NB4 (cell line): ENCODE measurements at regions not wholly inside any gene's neighbourhood (a gene's known extent, or its start where the extent isn't known, plus 50 kb on each side); places are given as distances from the start of the nearest gene placed in this dataset.
A peak's percentile ranks its signal among the peaks of the same experiment; 100 is the strongest.

Experiments used
- DNase-seq: peaks from one replicate; pipeline ENCODE4 v3.0.0; 2010; ENCODE audit warnings: low read depth
- H3K4me3 ChIP-seq: one replicate; pipeline ENCODE4 v1.5.1; 2011; ENCODE audit warnings: mild to moderate bottlenecking, low read depth, low read length, moderate library complexity
- CTCF ChIP-seq: IDR thresholded peaks from one replicate; pipeline ENCODE4 v1.5.1; 2012; ENCODE audit warnings: low read depth, low read length
- MAX ChIP-seq: IDR thresholded peaks from 2 replicates; pipeline ENCODE4 v1.6.1; 2011; ENCODE audit warnings: low read depth, low read length
- MYC ChIP-seq: IDR thresholded peaks from 2 replicates; pipeline ENCODE4 v1.6.1; 2011; ENCODE audit warnings: low read depth, low read length
- POLR2A ChIP-seq: IDR thresholded peaks from 2 replicates; pipeline ENCODE4 v1.6.1; 2011; ENCODE audit warnings: mild to moderate bottlenecking; ENCODE audit not compliant: insufficient read length; ENCODE audit errors: extremely low read depth

GRCh38 chr15:94665676-94666441 lies 434.5 kb downstream of the MCTP2 start:
- TF ChIP-seq MYC (no peak), MAX (no peak), POLR2A (no peak), CTCF (no peak)
- no peak for DNase-seq
- no peak overlapping the region for H3K4me3 ChIP-seq

GRCh38 chr15:94666553-94666952 lies 435.2 kb downstream of the MCTP2 start:
- TF ChIP-seq MYC (no peak), CTCF (no peak), POLR2A (no peak), MAX (no peak)
- peak; percentile 18 for DNase-seq
- no peak overlapping the region for H3K4me3 ChIP-seq

- TF ChIP-seq POLR2A (no peak), MAX (no peak), MYC (no peak), CTCF (no peak)
- no peak for DNase-seq
- no peak overlapping the region for H3K4me3 ChIP-seq
These were observed 435.7 kb downstream of the MCTP2 start for GRCh38 chr15:94667109-94667508.

DNA sequence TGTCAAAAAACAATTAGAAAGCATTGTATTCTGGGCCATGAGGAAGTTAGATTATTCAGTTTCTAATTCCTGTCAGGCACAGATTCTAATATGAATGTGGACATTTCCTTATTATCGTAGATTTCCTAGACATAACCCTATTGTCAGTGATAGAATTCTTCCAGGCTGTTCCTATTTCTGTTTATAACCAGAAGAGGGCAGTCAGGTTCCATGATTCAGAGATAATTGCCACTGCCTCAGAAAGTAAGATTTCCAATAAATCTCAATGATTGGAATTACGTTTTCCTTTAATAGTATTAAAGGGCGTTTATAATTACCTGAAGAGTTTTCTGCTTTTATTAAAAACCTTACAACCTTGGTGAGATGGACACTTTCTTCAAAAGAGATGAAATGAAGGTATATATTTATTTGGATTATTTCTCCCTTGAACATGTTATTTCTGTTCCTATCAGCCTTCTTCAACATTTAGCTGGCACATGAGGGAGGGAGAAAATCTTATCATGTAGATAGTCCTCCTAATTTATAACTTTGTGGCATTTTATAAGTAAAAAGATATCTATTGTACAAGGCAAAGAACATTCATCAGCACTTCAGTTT lies 439.2 kb downstream of the MCTP2 start:
- DNase-seq, result peak; percentile 57
- no peak overlapping the region for H3K4me3 ChIP-seq
- TF ChIP-seq CTCF (peak; percentile 44), MYC (no peak)

DNA sequence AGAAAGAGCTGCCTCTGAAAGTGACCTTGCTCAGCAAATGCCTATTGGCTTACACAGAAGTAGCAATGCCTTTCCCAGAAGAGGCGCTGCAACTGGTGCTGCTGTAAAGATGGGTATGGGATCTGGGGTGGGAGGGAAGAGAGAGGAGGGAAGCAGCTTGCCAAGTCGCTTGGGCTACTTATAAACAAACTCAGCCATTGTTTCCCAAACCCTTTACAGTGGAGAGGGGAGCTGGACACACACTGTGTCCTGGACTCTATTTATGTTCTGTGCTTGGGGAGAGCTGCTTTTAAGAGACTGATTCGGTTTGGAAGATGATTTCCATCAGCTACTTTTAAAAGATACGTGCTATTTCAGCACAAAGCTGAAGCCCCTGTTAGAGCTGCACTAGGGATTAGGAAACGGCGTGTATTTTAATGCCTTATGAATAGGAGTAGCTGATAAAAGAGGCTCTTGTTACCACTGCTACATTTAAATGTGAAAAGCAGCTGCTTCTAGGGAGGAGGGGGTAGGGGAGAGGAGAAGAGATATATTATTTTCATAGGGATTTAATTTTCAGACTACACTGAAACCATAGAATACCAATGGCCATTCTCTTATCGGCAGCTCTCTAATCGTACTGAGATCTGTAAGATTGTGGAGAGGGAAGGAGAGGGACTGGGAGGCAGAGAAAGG lies 440.6 kb downstream of the MCTP2 start:
- no peak overlapping the region for H3K4me3 ChIP-seq
- TF ChIP-seq POLR2A (no peak), MYC (no peak), MAX (no peak), CTCF (no peak)
- DNase-seq, result no peak
